ENCODE measurements at regions not wholly inside any gene's neighbourhood (a gene's known extent, or its start where the extent isn't known, plus 50 kb on each side); places are given as distances from the start of the nearest gene placed in this dataset.
"Not testable (repeated sequence)": the region's sequence is repeated elsewhere in the genome, so short reads cannot be mapped to it uniquely, and the experiment has no call there.

GRCh38 chr2:95654897-95655296 lies 63.1 kb downstream of the TRIM43 start:
- DNase-seq (ENCODE audit: low spot score) = not testable (repeated sequence)

GRCh38 chr2:95656553-95656952 lies 64.8 kb downstream of the TRIM43 start:
- not testable (repeated sequence) for DNase-seq (ENCODE audit: low spot score); ATAC-seq (ENCODE audit: low FRiP score)

More at GRCh38 chr2:95654897-95655296, 63.1 kb downstream of the TRIM43 start:
- ATAC-seq (ENCODE audit: low FRiP score) = not testable (repeated sequence)

DNA sequence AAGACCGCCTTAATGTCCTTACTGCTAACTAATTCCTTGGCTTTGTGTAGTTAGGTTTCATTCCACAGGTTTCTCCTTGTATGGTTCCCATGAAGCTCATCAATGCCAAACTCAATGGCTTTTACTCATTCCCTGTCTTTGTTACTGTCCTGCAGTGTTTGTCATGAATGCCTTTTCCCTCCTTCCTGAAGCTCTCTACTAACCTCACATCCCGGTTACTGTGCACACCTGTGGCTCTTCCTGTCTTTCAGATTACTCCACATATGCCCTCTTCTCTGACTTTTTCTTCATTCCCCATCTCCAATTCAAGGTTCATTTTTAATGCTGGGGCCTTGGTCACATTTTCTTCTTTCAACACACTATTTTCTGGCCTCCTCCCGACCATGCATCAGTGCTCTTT lies 66.1 kb downstream of the TRIM43 start:
- DNase-seq (ENCODE audit: low spot score); ATAC-seq (ENCODE audit: low FRiP score): not testable (repeated sequence)

DNA sequence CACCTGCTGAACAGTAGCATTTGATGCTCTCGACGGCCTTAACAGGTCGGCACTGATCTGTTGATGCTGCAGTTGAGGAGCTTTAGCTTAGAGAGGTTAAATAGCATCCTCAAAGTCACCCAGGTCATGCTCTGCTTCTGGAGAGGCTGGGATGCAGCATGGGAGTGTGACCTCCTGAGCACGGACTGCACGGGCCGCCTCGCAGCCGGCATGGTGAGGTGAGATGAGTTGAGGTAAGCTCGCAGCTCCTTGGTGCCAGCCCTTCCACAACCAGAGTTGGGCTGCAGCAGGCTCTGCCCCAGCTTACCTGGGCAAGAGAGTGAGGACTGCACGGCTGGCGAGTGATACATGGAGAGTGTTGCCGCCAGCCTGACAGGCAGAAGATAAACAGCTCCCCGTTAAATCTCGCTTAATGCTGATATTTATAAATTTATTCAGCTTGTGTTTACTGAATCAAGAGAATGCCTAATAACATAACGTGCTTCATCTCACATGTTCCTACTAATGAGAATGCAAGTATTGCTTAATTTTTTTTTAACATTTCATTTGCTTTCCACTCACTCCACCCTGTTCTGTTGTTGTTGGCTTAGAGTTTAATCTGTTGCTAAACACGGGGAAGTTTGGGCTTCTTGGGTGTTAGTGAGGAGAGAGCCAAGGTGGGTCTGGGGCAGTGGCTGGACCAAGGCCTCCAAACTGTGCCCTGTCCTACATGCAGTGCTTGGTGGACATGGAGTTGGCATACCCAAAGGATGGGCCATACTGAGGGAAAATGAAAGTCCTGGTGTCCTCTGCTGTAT lies 69.2 kb downstream of the TRIM43 start:
- ATAC-seq (ENCODE audit: low FRiP score); DNase-seq (ENCODE audit: low spot score): not testable (repeated sequence)

DNA sequence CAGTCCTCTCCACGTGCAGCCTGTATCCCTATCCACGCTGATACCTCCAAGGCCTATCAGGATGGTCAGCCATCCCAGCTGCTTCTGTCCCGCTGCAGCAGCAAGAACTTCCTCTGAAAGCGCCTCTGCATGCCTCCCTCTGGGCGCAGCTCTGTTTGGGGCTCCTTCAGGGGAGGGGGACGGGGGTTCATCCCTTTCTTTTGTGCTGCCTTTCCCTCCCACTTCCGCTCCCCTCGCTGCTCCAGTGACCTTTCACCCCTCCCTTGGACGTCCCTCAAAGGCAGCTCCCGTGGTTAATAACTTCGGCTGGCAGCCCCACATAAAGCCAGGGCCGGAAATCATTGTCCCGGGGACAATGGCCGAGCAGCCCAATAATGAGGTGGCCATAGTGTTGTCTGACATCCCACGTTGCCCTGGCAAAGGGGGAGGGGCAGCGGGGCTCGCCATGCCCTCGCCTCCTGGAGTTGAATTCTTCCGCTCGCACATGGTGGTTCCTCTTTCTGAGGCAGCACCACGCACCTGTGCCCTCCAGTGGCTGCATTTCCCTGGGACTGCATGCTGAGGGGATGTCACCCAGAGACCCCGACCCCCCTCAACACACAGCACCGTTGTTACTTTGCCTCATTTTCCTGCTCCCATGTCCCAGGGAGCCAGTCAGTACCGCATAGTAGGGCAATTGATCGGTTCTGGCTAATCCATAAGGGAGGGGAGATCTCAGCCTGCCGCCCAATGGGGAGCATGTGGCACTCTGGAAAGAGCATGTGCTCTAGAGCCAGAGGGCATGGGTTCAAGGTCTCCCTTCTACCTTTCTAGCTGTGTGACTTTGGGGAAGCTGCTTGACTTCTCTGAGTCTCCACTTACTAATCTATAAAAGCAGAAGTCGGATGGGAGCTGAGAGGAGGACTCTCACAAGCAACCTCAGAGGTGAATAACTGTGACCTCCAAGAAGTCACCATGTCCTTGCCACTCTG lies 72.0 kb downstream of the TRIM43 start:
- not testable (repeated sequence) for ATAC-seq (ENCODE audit: low FRiP score); DNase-seq (ENCODE audit: low spot score)

DNA sequence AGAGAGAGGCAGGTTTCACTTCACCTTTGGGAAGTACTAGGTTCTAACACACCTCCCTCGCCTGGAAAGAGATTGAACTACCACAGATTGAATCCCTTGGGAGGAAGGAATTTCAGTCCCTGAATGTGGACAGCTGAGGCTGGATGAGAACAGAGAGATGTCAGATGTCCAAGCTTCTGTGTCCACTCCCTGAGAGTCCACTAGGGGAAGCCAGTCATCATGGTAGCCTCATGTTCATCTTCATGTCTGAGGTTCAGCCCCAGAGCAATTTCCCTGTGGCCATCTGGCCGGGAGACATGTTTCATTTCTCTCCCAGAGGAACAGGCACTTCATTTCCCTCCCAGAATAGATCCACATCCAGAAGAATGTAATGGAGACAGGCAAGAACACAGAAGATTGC lies 74.8 kb downstream of the TRIM43 start:
- not testable (repeated sequence) for ATAC-seq (ENCODE audit: low FRiP score)

DNA sequence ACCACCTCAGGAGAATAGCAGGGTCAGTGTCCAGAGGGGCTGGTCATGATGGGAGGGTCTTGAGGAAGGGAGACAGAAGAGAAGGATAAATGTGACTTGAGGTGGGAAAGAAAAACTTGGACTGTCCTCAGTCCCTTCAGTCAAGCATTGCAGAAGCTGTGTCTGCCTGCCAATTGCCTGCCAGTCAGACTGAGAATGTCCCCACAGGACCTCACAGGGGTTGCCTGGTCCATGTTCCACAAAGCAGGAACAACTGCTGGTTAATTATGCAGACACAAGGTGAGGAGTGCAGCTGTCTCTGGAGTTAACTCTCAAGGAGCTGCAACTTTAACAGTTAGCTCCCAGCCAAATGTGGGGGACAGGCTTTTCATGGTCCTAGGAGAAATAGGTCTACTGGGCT lies 75.7 kb downstream of the TRIM43 start:
- no peak for TF ChIP-seq CTCF (IDR thresholded peaks at IDR 0.05)
- ATAC-seq (ENCODE audit: low FRiP score) (no peak), DNase-seq (ENCODE audit: low spot score) (no peak)

More for the DNA sequence above, 74.8 kb downstream of the TRIM43 start:
- not testable (repeated sequence) for DNase-seq (ENCODE audit: low spot score)

DNA sequence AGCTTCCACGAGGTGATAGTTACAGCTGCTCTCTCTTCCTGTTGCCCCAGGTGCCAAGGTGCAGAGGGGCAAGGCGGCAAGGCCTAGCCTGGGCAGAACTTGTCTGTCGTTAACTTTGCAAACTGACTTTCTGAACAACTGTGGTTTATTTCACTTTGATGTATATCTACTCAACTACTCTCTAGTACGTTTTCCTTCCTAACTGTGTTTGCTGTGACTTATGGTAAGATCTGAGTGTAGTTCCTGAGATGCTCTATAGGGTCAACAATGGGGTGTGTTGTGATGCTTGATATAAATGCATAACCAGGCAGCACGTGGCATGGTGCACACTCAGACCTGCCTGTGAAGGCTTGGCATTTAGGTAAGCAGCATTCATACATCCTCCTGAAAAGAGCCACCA lies 77.1 kb downstream of the TRIM43 start:
- not testable (repeated sequence) for DNase-seq (ENCODE audit: low spot score); ATAC-seq (ENCODE audit: low FRiP score)

DNA sequence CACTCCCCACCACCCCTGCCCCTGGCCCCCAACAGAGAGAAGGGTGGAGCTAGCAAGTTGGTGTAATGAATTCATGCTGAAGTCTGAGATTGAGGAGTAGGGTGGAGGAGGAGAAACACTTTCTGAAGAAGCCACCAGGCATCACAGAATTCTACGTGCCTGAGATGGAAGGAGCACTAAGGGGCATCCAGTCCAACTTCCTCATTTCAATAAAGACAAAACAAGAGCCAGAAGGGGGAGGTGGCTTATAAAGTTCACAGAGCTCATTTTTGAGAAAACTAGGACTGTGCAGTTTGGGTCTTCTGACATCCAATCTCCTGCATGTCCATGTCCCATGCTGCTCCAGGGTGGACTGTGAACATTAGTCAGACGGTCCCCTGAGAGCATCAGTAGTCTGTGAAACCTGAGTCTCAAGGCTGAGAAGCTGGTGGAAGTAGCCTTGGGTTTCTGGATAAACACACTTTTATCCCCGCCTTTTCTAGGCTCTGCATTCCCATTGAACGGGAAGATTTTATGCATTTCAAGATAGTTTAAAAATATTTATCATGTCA lies 77.7 kb downstream of the TRIM43 start:
- no peak for ATAC-seq (ENCODE audit: low FRiP score)
- no peak for TF ChIP-seq CTCF (IDR thresholded peaks at IDR 0.05)
- no peak for DNase-seq (ENCODE audit: low spot score)

- peak; percentile 35 for ATAC-seq (ENCODE audit: low FRiP score)
- no peak for TF ChIP-seq CTCF (IDR thresholded peaks at IDR 0.05)
- DNase-seq (ENCODE audit: low spot score) = no peak
These were observed 78.4 kb downstream of the TRIM43 start for GRCh38 chr2:95670167-95670566.
